PC-3 (cell line): ENCODE measurements at regions not wholly inside any gene's neighbourhood (a gene's known extent, or its start where the extent isn't known, plus 50 kb on each side); places are given as distances from the start of the nearest gene placed in this dataset.

ENCODE experiments used
- CTCF ChIP-seq: fragments of 300-600 bp; sonication (generic); conservative IDR thresholded peaks from 2 replicates; pipeline ENCODE4 v1.5.1; 2017; ENCODE audit warnings: antibody characterized with exemption, low read depth, mild to moderate bottlenecking, low read length
- EZH2 ChIP-seq: fragments of 300-600 bp; sonication (generic); IDR thresholded peaks from one replicate; pipeline ENCODE4 v1.6.1; 2017; ENCODE audit warnings: antibody characterized with exemption, mild to moderate bottlenecking, low read length; ENCODE audit not compliant: unreplicated experiment
- EZH2phosphoT487 ChIP-seq: fragments of 300-600 bp; sonication (generic); IDR thresholded peaks from 2 replicates; pipeline ENCODE4 v1.6.1; 2018; ENCODE audit warnings: mild to moderate bottlenecking, antibody characterized with exemption, low read length, borderline replicate concordance

- no peak for TF ChIP-seq EZH2phosphoT487
- no peak for TF ChIP-seq EZH2
- TF ChIP-seq CTCF = no peak
Observed at GRCh38 chr22:22420580-22420979, 88.0 kb downstream of the ZNF280B start.
